SKM-1 (cell line): ENCODE measurements at regions not wholly inside any gene's neighbourhood (a gene's known extent, or its start where the extent isn't known, plus 50 kb on each side); places are given as distances from the start of the nearest gene placed in this dataset.

ENCODE experiments used
- DNase-seq: peaks from one replicate; lab custom pipeline; 2025; ENCODE audit not compliant: unreplicated experiment; lab: John Stamatoyannopoulos, UW

- no peak for DNase-seq
Measured at GRCh38 chr1:22284906-22285548, 142.1 kb upstream of the WNT4 start.

GRCh38 chr1:22285549-22286396 lies 142.9 kb upstream of the WNT4 start:
- DNase-seq: no peak

DNA sequence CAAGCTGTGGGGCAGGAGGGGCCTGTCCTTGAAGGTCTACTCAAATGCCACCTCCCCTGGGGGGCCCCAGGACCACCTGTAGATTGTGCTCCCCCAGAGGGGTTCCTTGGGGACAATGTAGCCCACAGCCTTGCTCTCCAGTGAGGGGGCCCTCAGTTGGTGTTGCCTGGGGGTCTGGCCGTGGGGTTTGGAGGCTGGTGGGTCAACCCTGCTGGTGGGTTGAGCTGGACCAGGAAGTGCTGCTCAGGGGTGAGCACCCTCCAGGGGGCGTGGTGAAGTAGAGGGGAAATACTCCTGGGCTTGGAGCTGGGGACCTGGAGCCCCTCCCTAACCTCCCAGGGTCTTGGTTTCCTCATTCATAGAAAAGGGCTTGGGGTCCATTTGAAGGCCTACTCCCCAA lies 143.6 kb upstream of the WNT4 start:
- no peak for DNase-seq

GRCh38 chr1:22287273-22287672 lies 144.4 kb upstream of the WNT4 start:
- DNase-seq: no peak

DNA sequence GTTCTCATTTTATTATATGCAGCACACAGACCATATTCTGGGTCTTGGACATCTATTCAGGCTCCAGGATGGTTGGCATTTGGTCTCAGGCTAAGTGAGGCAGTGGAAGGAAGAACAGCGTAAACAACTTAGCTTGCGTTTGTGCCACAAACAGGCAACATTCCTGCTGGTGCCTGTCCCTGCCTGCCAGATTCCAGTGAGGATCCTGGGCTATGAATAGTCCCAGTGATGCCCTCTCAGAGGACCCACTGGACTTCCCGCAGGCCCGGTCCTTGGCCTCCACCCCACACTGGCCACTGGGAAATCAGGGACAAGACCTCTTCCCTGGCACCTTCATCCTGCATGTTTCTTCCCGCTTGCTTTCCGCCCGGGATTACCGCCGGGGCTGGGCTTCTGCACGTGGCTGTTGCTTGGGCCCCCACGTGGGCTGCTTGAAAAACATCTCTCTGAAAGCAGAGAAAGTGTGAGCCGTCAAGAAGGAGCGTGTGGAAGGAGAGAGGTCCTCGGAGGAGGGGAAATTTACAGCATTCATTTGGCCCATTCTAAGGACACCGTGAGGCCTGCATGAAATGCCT lies 145.1 kb upstream of the WNT4 start:
- no peak for DNase-seq

DNA sequence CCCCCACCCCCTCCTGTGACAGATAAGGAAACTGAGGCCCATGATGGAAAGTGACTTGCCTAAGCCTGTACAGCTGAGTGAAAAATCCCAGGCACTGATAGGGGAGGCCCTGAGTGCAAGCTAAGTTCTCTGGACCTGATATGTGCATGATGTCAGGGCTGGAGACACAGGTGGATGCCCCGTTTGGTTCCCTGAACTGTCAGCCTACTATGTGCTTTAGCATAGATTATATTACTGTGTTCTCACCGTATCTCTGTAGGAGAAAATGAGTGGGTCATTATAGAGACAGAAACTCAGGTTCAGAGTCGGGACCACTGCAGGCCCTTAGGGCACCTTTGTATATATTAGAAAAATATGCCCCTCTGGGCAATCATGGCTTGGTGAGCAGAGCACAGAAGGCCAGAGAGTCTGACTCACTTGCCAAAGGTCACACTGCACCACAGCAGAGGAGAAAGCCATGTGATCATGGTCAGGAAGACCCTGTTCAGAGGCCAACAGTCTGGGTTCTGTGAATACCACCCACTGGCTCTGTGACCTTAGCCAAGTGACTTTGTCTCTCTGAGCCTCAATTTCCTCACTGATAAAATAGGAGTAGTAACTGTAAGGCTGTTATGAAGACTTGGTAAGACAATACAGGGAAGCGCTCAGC lies 145.8 kb upstream of the WNT4 start:
- no peak for DNase-seq

- no peak for DNase-seq
Measured at GRCh38 chr1:22289307-22289995, 146.6 kb upstream of the WNT4 start.

- no peak for DNase-seq
Measured at GRCh38 chr1:22290157-22290556, 147.3 kb upstream of the WNT4 start.

- DNase-seq: no peak
Measured at GRCh38 chr1:22290611-22291010, 147.7 kb upstream of the WNT4 start.

GRCh38 chr1:22291057-22291456 lies 148.2 kb upstream of the WNT4 start:
- DNase-seq: no peak

- DNase-seq: no peak
Measured at GRCh38 chr1:22291494-22291893, 148.6 kb upstream of the WNT4 start.

GRCh38 chr1:22292011-22292788 lies 149.3 kb upstream of the WNT4 start:
- DNase-seq: no peak

- no peak for DNase-seq
Measured at GRCh38 chr1:22295396-22295795, 152.5 kb upstream of the WNT4 start.

GRCh38 chr1:22295856-22296255 lies 153.0 kb upstream of the WNT4 start:
- no peak for DNase-seq

DNA sequence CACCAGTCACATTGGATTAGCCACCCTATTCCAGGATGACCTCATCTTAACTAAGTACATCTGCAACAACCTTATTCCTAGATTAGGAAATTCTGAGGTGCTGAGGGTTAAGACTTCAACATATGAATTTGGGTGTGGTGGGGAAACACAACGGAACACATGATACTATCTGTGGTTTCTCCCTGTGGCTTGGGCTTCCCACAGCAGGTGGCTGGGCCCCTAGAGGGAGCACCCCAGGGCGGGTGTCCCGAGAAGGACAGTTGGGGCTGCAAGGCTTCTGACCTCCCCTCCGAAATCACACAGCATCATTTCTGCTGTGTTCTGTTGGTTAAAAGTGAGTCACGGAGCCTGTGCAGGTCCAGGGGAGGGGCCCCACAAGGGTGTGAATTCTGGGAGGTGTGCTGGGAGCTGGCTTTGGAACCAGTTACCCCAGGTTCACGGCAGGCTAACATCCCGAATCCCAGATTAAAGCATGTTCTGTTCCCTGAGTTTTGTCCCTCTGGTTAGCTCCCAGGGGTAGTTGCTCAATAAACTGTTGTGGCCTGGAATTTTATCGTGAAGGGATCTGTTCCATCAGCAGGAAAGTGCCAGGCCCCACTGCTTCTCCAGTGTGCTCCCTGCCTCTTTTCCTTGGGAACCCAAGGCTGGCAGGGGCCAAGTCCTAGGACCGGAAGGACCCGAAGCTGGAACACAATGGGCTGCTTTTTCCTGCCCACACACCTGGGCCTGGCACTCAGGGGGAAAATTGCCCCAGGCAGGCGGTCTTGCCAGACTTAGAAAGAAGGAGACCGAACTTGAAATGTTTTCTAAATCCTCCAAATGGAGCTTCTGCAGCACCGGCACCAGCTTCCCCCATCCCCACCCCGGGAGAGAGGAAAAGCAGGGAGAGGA lies 154.0 kb upstream of the WNT4 start:
- DNase-seq: no peak

GRCh38 chr1:22297999-22298398 lies 153.7 kb upstream of the ZBTB40 start:
- no peak for DNase-seq

GRCh38 chr1:22303816-22304215 lies 147.8 kb upstream of the ZBTB40 start:
- no peak for DNase-seq

GRCh38 chr1:22309572-22309971 lies 142.1 kb upstream of the ZBTB40 start:
- no peak for DNase-seq

DNA sequence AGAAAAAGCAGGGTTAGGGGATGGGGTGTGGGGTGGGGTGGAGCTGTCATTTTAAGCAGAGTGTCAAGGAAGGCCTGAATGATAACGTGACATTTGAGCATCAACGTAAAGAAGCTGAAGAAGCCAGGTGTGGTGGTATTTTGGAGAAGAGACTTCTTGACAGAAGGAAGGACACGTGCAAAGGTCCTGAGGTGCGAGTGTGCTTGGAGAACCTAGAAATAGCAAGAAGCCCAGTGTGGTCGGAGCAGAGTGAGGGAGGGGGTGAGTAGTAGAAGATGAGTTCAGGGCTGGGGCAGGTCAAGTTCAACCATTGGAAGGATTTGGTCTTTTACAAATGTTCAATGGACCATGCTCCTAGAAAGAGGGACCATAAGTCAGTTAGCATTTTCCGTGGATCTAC lies 140.2 kb upstream of the ZBTB40 start:
- DNase-seq: no peak
